ENCODE measurements at regions not wholly inside any gene's neighbourhood (a gene's known extent, or its start where the extent isn't known, plus 50 kb on each side); places are given as distances from the start of the nearest gene placed in this dataset.

GRCh38 chr18:78178812-78179211, 800.8 kb upstream of the SALL3 start:
- TF ChIP-seq, protein P1, sequence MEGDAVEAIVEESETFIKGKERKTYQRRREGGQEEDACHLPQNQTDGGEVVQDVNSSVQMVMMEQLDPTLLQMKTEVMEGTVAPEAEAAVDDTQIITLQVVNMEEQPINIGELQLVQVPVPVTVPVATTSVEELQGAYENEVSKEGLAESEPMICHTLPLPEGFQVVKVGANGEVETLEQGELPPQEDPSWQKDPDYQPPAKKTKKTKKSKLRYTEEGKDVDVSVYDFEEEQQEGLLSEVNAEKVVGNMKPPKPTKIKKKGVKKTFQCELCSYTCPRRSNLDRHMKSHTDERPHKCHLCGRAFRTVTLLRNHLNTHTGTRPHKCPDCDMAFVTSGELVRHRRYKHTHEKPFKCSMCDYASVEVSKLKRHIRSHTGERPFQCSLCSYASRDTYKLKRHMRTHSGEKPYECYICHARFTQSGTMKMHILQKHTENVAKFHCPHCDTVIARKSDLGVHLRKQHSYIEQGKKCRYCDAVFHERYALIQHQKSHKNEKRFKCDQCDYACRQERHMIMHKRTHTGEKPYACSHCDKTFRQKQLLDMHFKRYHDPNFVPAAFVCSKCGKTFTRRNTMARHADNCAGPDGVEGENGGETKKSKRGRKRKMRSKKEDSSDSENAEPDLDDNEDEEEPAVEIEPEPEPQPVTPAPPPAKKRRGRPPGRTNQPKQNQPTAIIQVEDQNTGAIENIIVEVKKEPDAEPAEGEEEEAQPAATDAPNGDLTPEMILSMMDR (IDR thresholded peaks at IDR 0.05), result no peak
- no peak for TF ChIP-seq POLR2A (IDR thresholded peaks at IDR 0.05)
